ENCODE measurements at regions not wholly inside any gene's neighbourhood (a gene's known extent, or its start where the extent isn't known, plus 50 kb on each side); places are given as distances from the start of the nearest gene placed in this dataset.
"Not testable (repeated sequence)": the region's sequence is repeated elsewhere in the genome, so short reads cannot be mapped to it uniquely, and the experiment has no call there.

DNA sequence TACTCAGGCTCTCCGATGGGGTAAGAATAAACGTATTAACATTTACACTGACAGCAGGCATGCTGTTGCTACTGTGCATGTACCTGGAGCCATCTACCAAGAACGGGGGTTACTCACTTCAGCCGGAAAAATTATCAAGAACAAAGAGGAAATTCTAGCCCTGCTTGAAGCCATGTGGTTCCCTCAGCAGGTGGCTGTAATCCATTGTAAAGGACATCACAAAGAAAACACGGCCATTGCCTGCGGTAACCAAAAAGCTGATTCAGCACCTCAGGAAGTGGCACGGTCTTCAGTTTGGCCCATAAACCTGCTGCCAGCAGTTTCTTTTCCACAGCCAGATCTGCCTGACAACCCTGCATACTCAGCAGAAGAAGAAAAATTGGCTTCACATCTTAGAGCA lies 925.5 kb upstream of the AMELY start:
- H3K4me3 ChIP-seq (ENCODE audit: low read depth, low read length), result no peak overlapping the region
- ChIA-PET CTCF (no interaction called here), POLR2A (no interaction called here)
- no peak for DNase-seq (ENCODE audit: low read depth, low spot score)
- H3K9me3 ChIP-seq (ENCODE audit: control insufficient read depth, insufficient read depth, low read length), result no peaks in the 10 kb centered on the region
- H3K27ac ChIP-seq (ENCODE audit: low read depth, low read length), result no peak overlapping the region
- no peak for TF ChIP-seq CTCF (IDR thresholded peaks at IDR 0.05; ENCODE audit: low read depth, low read length)
- no peaks in the 10 kb centered on the region for H3K27me3 ChIP-seq (ENCODE audit: control insufficient read depth, insufficient read depth, low read length)

GRCh38 chrY:7836366-7836765 lies 924.8 kb upstream of the AMELY start:
- DNase-seq (ENCODE audit: low read depth, low spot score), result no peak
- TF ChIP-seq CTCF (IDR thresholded peaks at IDR 0.05; ENCODE audit: low read depth, low read length), result no peak
- H3K9me3 ChIP-seq (ENCODE audit: control insufficient read depth, insufficient read depth, low read length), result no peaks in the 10 kb centered on the region
- no peak overlapping the region for H3K4me3 ChIP-seq (ENCODE audit: low read depth, low read length)
- no peak overlapping the region for H3K27ac ChIP-seq (ENCODE audit: low read depth, low read length)
- ChIA-PET CTCF (no interaction called here), POLR2A (no interaction called here)
- H3K27me3 ChIP-seq (ENCODE audit: control insufficient read depth, insufficient read depth, low read length), result no peaks in the 10 kb centered on the region

DNA sequence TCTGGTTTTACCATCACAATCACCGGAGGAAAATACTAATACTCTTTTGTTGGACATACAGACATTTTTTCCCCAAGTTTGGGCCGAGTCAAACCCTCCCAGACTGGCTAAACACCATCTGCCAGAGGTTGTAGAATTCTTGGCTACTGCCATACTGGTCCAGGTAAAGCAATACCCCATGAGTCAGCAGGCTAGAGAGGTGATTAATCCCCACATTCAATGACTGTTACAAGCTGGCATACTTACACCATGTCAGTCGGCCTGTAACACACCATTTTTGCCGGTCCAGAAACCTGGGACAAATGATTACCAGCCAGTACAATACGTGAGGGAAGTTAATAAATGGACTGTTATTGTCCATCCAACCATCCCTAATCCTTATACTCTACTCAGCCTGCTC lies 923.9 kb upstream of the AMELY start:
- H3K27me3 ChIP-seq (ENCODE audit: control insufficient read depth, insufficient read depth, low read length), result no peaks in the 10 kb centered on the region
- H3K27ac ChIP-seq (ENCODE audit: low read depth, low read length), result no peak overlapping the region
- POLR2A ChIA-PET, result no interaction called here
- H3K4me3 ChIP-seq (ENCODE audit: low read depth, low read length), result no peak overlapping the region
- CTCF ChIA-PET, result no interaction called here
- no peak for DNase-seq (ENCODE audit: low read depth, low spot score)
- no peaks in the 10 kb centered on the region for H3K9me3 ChIP-seq (ENCODE audit: control insufficient read depth, insufficient read depth, low read length)
- TF ChIP-seq CTCF (IDR thresholded peaks at IDR 0.05; ENCODE audit: low read depth, low read length), result no peak

DNA sequence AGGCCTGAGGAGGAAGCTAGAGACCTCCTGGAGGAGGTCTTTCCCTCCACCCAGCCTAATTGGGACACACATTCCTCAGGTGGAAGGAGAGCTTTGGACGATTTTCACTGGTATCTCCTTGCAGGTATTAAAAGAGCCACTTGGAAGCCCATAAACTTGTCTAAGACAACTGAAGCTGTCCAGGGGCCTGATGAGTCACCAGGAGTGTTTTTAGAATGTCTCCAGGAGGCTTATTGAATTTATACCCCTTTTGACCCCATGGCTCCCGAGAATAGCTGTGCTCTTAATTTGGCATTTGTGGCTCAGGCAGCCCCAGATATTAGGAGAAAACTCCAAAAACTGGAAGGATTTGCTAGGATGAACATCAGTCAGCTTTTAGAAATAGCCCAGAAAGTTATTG lies 922.7 kb upstream of the AMELY start:
- Histone ChIP-seq H3K27ac (ENCODE audit: low read depth, low read length) (no peak overlapping the region), H3K27me3 (ENCODE audit: control insufficient read depth, insufficient read depth, low read length) (no peaks in the 10 kb centered on the region), H3K9me3 (ENCODE audit: control insufficient read depth, insufficient read depth, low read length) (no peaks in the 10 kb centered on the region), H3K4me3 (ENCODE audit: low read depth, low read length) (no peak overlapping the region)
- no peak for TF ChIP-seq CTCF (IDR thresholded peaks at IDR 0.05; ENCODE audit: low read depth, low read length)
- CTCF ChIA-PET, result no interaction called here
- no peak for DNase-seq (ENCODE audit: low read depth, low spot score)
- POLR2A ChIA-PET, result no interaction called here

- H3K4me3 ChIP-seq (ENCODE audit: low read depth, low read length); DNase-seq (ENCODE audit: low read depth, low spot score); H3K27ac ChIP-seq (ENCODE audit: low read depth, low read length); H3K27me3 ChIP-seq (ENCODE audit: control insufficient read depth, insufficient read depth, low read length); CTCF ChIA-PET; H3K9me3 ChIP-seq (ENCODE audit: control insufficient read depth, insufficient read depth, low read length); POLR2A ChIA-PET: not testable (repeated sequence)
These were observed 919.3 kb upstream of the AMELY start for GRCh38 chrY:7830881-7831280.

DNA sequence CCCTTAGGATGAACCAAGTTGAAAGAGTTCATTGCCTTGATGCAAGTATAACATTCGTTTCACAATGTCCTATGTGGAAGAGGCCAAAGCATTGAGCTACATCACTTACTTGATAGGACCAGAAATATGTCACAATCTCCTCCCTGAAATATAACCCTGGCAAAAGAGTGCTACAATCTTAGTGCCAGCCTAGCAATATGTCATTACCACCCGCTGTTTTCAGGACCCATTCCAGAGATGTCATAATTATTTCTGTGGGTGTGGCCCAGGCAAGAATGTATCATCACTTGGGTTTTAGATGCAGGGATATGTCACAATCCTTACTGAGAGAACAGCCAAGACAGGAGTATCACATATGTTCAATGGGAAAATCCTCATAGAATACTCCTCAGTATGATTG lies 915.0 kb upstream of the AMELY start:
- ChIA-PET CTCF (no interaction called here), POLR2A (no interaction called here)
- Histone ChIP-seq H3K27ac (ENCODE audit: low read depth, low read length) (no peak overlapping the region), H3K9me3 (ENCODE audit: control insufficient read depth, insufficient read depth, low read length) (no peaks in the 10 kb centered on the region), H3K4me3 (ENCODE audit: low read depth, low read length) (no peak overlapping the region), H3K27me3 (ENCODE audit: control insufficient read depth, insufficient read depth, low read length) (no peaks in the 10 kb centered on the region)
- DNase-seq (ENCODE audit: low read depth, low spot score), result no peak
- TF ChIP-seq CTCF (IDR thresholded peaks at IDR 0.05; ENCODE audit: low read depth, low read length), result no peak

Data from AG04450 (cell line).